HEK293 (cell line): ENCODE measurements at regions not wholly inside any gene's neighbourhood (a gene's known extent, or its start where the extent isn't known, plus 50 kb on each side); places are given as distances from the start of the nearest gene placed in this dataset.

Experiments used
- CTCF ChIP-seq: fragments of 450-650 bp; formaldehyde crosslinking; IDR thresholded peaks from 2 replicates; pipeline ENCODE4 v1.5.1; 2016; ENCODE audit warnings: missing biosample characterization, missing genetic modification characterization
- PRDM1 ChIP-seq: fragments of 450-650 bp; formaldehyde crosslinking; IDR thresholded peaks from 2 replicates; pipeline ENCODE4; 2016; ENCODE audit warnings: missing biosample characterization, missing genetic modification characterization
- ZNF311 ChIP-seq: fragments of 450-650 bp; formaldehyde crosslinking; IDR thresholded peaks from 2 replicates; pipeline ENCODE4 v1.5.1; 2017; ENCODE audit warnings: missing biosample characterization, missing genetic modification characterization, borderline replicate concordance
- ZNF707 ChIP-seq: fragments of 450-650 bp; formaldehyde crosslinking; IDR thresholded peaks from 2 replicates; pipeline ENCODE4 v1.5.1; 2016; ENCODE audit warnings: missing biosample characterization, missing genetic modification characterization
- TF ChIP-seq, protein P1 (sequence below): fragments of 450-650 bp; IDR thresholded peaks from 2 replicates; pipeline ENCODE4 v1.5.1; 2018; ENCODE audit warnings: missing biosample characterization, mild to moderate bottlenecking, missing genetic modification characterization

DNA sequence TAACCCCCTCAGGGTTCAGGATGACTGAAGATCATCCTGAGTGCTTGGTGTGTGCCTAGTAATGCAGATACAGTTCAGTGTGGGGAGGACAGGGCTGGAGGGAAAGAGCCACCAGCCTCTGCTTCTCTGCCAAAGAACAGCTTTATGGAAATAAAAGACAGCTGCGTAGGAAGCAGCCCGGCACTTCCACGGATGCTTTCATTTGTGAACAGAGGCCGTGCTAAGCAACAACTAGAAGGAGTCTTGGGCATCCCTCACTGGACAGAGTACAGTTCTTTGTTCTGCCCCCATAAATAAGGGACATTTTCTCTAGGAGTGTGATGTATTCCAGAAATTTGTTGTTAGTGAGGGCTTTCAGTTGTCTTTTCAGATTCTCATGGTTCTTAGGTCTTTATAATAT lies 194.8 kb upstream of the RGMA start:
- TF ChIP-seq, protein P1, sequence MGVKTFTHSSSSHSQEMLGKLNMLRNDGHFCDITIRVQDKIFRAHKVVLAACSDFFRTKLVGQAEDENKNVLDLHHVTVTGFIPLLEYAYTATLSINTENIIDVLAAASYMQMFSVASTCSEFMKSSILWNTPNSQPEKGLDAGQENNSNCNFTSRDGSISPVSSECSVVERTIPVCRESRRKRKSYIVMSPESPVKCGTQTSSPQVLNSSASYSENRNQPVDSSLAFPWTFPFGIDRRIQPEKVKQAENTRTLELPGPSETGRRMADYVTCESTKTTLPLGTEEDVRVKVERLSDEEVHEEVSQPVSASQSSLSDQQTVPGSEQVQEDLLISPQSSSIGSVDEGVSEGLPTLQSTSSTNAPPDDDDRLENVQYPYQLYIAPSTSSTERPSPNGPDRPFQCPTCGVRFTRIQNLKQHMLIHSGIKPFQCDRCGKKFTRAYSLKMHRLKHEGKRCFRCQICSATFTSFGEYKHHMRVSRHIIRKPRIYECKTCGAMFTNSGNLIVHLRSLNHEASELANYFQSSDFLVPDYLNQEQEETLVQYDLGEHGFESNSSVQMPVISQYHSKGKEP = no peak
- TF ChIP-seq PRDM1 (tag by site-specific recombination) = no peak
- no peak for TF ChIP-seq ZNF311 (tag by site-specific recombination)
- no peak for TF ChIP-seq ZNF707
- TF ChIP-seq CTCF (tag by site-specific recombination) = no peak
